ENCODE measurements at regions not wholly inside any gene's neighbourhood (a gene's known extent, or its start where the extent isn't known, plus 50 kb on each side); places are given as distances from the start of the nearest gene placed in this dataset.

DNA sequence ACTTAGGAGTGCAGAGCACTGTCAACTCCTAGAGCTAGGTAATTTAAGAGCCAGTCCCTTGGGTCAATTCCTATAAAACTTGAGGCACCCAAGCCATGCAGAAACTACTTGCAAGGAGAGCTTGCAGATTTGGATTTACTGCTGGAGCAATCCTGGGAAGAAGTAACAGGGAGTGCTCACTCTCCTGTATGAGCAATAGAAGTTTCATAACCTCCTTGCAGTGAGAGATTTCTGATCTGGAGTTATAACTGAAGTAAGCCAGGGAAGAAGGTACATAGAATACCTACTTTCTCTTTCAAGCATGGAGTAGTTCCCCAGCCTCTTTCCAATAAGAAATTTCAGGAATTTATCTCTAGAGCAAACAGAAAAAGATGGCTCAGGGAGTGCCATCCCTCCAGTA is 650.1 kb upstream of the USP15 start:
- intact Hi-C loops (cut with DNase I; ENCODE audit: low total_unique reads), result no loop called here
- Histone ChIP-seq H3K4me1 (no peaks in the 10 kb centered on the region), H3K36me3 (no peaks in the 10 kb centered on the region), H3K27ac (no peak overlapping the region), H3K27me3 (no peaks in the 10 kb centered on the region), H3K4me3 (no peak overlapping the region), H3K9me3 (peaks cover 0 to 12% of the 10 kb centered on the region in 2 donors)
- TF ChIP-seq POLR2A (IDR thresholded peaks at IDR 0.05), result no peak
- no peak for TF ChIP-seq POLR2AphosphoS5 (IDR thresholded peaks at IDR 0.05)
- TF ChIP-seq, protein P1, sequence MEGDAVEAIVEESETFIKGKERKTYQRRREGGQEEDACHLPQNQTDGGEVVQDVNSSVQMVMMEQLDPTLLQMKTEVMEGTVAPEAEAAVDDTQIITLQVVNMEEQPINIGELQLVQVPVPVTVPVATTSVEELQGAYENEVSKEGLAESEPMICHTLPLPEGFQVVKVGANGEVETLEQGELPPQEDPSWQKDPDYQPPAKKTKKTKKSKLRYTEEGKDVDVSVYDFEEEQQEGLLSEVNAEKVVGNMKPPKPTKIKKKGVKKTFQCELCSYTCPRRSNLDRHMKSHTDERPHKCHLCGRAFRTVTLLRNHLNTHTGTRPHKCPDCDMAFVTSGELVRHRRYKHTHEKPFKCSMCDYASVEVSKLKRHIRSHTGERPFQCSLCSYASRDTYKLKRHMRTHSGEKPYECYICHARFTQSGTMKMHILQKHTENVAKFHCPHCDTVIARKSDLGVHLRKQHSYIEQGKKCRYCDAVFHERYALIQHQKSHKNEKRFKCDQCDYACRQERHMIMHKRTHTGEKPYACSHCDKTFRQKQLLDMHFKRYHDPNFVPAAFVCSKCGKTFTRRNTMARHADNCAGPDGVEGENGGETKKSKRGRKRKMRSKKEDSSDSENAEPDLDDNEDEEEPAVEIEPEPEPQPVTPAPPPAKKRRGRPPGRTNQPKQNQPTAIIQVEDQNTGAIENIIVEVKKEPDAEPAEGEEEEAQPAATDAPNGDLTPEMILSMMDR (IDR thresholded peaks at IDR 0.05), result no peak
- DNase-seq (ENCODE audit: low spot score in 2 of 2), result no peak

DNA sequence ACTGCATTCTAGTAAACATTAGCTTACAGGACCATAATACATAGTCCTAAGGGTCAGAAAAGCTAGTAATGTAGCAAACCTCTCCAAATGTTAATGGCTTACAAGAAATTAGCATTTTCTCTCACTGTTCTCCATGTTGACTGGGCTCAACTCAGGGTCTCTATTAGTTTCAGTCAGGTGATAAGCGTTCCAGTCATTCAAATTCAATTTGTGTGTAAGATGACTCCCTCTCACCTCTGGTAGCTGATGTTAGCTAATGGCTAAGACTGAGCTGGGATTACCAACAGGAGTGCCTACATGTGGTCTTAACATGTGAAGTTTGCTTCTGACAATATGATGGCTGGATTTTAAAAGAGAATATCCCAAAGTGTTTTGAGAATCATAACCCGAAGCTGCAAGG is 630.5 kb upstream of the USP15 start:
- no peaks in the 10 kb centered on the region for H3K27me3 ChIP-seq
- intact Hi-C loops (cut with DNase I; ENCODE audit: low total_unique reads), result no loop called here
- no peak overlapping the region for H3K4me3 ChIP-seq
- no peaks in the 10 kb centered on the region for H3K36me3 ChIP-seq
- no peaks in the 10 kb centered on the region for H3K4me1 ChIP-seq
- no peak for DNase-seq (ENCODE audit: low spot score in 2 of 2)
- TF ChIP-seq POLR2AphosphoS5 (IDR thresholded peaks at IDR 0.05) (no peak), POLR2A (IDR thresholded peaks at IDR 0.05) (no peak)
- TF ChIP-seq, protein P1 (IDR thresholded peaks at IDR 0.05), result no peak
- no peaks in the 10 kb centered on the region for H3K9me3 ChIP-seq
- no peak overlapping the region for H3K27ac ChIP-seq

GRCh38 chr12:61646639-61647038 is 613.6 kb upstream of the USP15 start:
- intact Hi-C loops (cut with DNase I; ENCODE audit: low total_unique reads), result no loop called here
- no peaks in the 10 kb centered on the region for H3K4me1 ChIP-seq
- H3K36me3 ChIP-seq, result no peaks in the 10 kb centered on the region
- H3K4me3 ChIP-seq, result no peak overlapping the region
- TF ChIP-seq POLR2AphosphoS5 (IDR thresholded peaks at IDR 0.05) (no peak), POLR2A (IDR thresholded peaks at IDR 0.05) (no peak)
- TF ChIP-seq, protein P1 (IDR thresholded peaks at IDR 0.05), result no peak
- H3K27ac ChIP-seq, result no peak overlapping the region
- no peaks in the 10 kb centered on the region for H3K27me3 ChIP-seq
- H3K9me3 ChIP-seq, result no peaks in the 10 kb centered on the region
- DNase-seq (ENCODE audit: low spot score in 2 of 2), result no peak

DNA sequence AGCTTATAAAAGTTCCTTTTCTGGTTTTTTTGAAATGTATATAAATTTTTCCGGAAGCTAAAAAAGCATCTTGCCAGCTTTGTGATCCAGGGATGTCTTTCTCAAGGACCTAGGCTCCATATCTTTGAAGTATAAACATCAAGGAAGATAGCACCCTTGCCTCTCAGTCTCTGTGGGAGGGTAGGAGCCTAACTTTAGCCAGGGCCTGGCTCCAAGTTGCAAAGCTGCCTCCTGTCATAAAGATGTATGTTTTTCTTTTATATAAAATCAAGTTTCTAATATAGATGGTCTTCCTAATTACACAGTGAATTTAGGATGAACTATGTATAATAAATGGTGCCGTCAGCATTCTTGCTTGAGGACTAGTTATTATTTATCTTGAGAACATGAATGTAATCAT is 612.6 kb upstream of the USP15 start:
- no peaks in the 10 kb centered on the region for H3K4me1 ChIP-seq
- no peak for TF ChIP-seq POLR2AphosphoS5 (IDR thresholded peaks at IDR 0.05)
- TF ChIP-seq, protein P1 (IDR thresholded peaks at IDR 0.05), result no peak
- no peak for TF ChIP-seq POLR2A (IDR thresholded peaks at IDR 0.05)
- intact Hi-C loops (cut with DNase I; ENCODE audit: low total_unique reads), result no loop called here
- no peaks in the 10 kb centered on the region for H3K36me3 ChIP-seq
- H3K27me3 ChIP-seq, result no peaks in the 10 kb centered on the region
- H3K27ac ChIP-seq, result no peak overlapping the region
- no peak overlapping the region for H3K4me3 ChIP-seq
- H3K9me3 ChIP-seq, result no peaks in the 10 kb centered on the region
- DNase-seq (ENCODE audit: low spot score in 2 of 2), result no peak

DNA sequence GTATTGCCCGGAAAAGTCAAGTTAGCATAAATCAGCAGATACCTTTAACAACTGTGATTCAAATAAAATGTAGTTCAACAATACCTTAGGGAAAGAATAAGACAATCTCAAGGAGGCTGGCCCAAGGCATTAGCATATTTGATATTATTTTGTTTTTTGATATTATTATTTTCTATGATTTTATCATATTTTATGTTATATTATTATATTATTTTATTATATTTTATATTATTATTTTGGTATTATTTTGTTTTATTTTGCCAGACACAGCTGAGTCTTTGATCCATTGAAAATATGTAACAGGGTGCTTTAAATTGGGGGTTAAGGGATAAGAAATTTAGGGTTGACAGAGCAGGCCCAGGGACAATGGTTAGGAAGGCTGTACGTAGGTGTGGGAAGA is 607.9 kb upstream of the USP15 start:
- intact Hi-C loops (cut with DNase I; ENCODE audit: low total_unique reads), result no loop called here

More for the DNA sequence above, 607.9 kb upstream of the USP15 start:
- Histone ChIP-seq H3K27ac (no peak overlapping the region), H3K27me3 (no peaks in the 10 kb centered on the region), H3K36me3 (no peaks in the 10 kb centered on the region), H3K4me3 (no peak overlapping the region), H3K4me1 (no peaks in the 10 kb centered on the region), H3K9me3 (no peaks in the 10 kb centered on the region)
- TF ChIP-seq POLR2A (IDR thresholded peaks at IDR 0.05) (no peak), POLR2AphosphoS5 (IDR thresholded peaks at IDR 0.05) (no peak)
- TF ChIP-seq, protein P1 (IDR thresholded peaks at IDR 0.05), result no peak
- DNase-seq (ENCODE audit: low spot score in 2 of 2), result no peak

Measured in breast epithelium (tissue), 4 donors.